ENCODE measurements at regions not wholly inside any gene's neighbourhood (a gene's known extent, or its start where the extent isn't known, plus 50 kb on each side); places are given as distances from the start of the nearest gene placed in this dataset.

GRCh38 chr14:86237733-86238132, 707.8 kb downstream of the FLRT2 start:
- Histone ChIP-seq H3K9ac (ENCODE audit: insufficient read depth in 1 of 2, low read length in 2 of 2) (no peak overlapping the region), H3K27ac (ENCODE audit: low read depth in 1 of 2, low read length in 1 of 2) (no peak overlapping the region), H3K9me3 (ENCODE audit: control insufficient read depth in 4 of 4, insufficient read depth in 3 of 4, low read length in 3 of 4) (peaks cover 0 to 3% (median 0%) of the 10 kb centered on the region in 4 donors), H3K4me3 (no peak overlapping the region), H3K4me1 (ENCODE audit: control insufficient read depth in 5 of 5, insufficient read depth in 5 of 5, low read length in 5 of 5) (no peaks in the 10 kb centered on the region), H3K27me3 (ENCODE audit: control insufficient read depth in 3 of 3, insufficient read depth in 3 of 3, low read length in 2 of 3) (no peaks in the 10 kb centered on the region), H3K36me3 (ENCODE audit: control insufficient read depth in 4 of 4, insufficient read depth in 4 of 4, low read length in 4 of 4) (no peaks in the 10 kb centered on the region)
- ATAC-seq (ENCODE audit: insufficient read depth, low FRiP score): no peak
- DNase-seq: no peak
- WGBS, 2 donors: 70 to 79% methylated on average over 4 of the region's 4 CpGs
- TF ChIP-seq CTCF (IDR thresholded peaks at IDR 0.05; ENCODE audit: control extremely low read depth, extremely low read depth): no peak

GRCh38 chr14:86221755-86222154, 691.8 kb downstream of the FLRT2 start:
- Histone ChIP-seq H3K4me3 (no peak overlapping the region), H3K27ac (ENCODE audit: low read depth in 1 of 2, low read length in 1 of 2) (no peak overlapping the region), H3K9me3 (ENCODE audit: control insufficient read depth in 4 of 4, insufficient read depth in 3 of 4, low read length in 3 of 4) (no peaks in the 10 kb centered on the region), H3K4me1 (ENCODE audit: control insufficient read depth in 5 of 5, insufficient read depth in 5 of 5, low read length in 5 of 5) (no peaks in the 10 kb centered on the region), H3K9ac (ENCODE audit: insufficient read depth in 1 of 2, low read length in 2 of 2) (no peak overlapping the region), H3K36me3 (ENCODE audit: control insufficient read depth in 4 of 4, insufficient read depth in 4 of 4, low read length in 4 of 4) (no peaks in the 10 kb centered on the region), H3K27me3 (ENCODE audit: control insufficient read depth in 3 of 3, insufficient read depth in 3 of 3, low read length in 2 of 3) (no peaks in the 10 kb centered on the region)
- DNase-seq: no peak
- TF ChIP-seq CTCF (IDR thresholded peaks at IDR 0.05; ENCODE audit: control extremely low read depth, extremely low read depth): no peak
- ATAC-seq (ENCODE audit: insufficient read depth, low FRiP score): no peak
- WGBS, 2 donors: 62 to 79% methylated on average over 3 of the region's 3 CpGs

- ATAC-seq (ENCODE audit: insufficient read depth, low FRiP score): no peak
- no peak overlapping the region for H3K9ac ChIP-seq (ENCODE audit: insufficient read depth in 1 of 2, low read length in 2 of 2)
- no peaks in the 10 kb centered on the region for H3K36me3 ChIP-seq (ENCODE audit: control insufficient read depth in 4 of 4, insufficient read depth in 4 of 4, low read length in 4 of 4)
- 66 to 82% methylated on average over 3 of the region's 3 CpGs for WGBS, 2 donors
- no peaks in the 10 kb centered on the region for H3K4me1 ChIP-seq (ENCODE audit: control insufficient read depth in 5 of 5, insufficient read depth in 5 of 5, low read length in 5 of 5)
- no peak for DNase-seq
- no peak overlapping the region for H3K27ac ChIP-seq (ENCODE audit: low read depth in 1 of 2, low read length in 1 of 2)
- no peaks in the 10 kb centered on the region for H3K9me3 ChIP-seq (ENCODE audit: control insufficient read depth in 4 of 4, insufficient read depth in 3 of 4, low read length in 3 of 4)
- no peak overlapping the region for H3K4me3 ChIP-seq
- TF ChIP-seq CTCF (IDR thresholded peaks at IDR 0.05; ENCODE audit: control extremely low read depth, extremely low read depth): no peak
- H3K27me3 ChIP-seq (ENCODE audit: control insufficient read depth in 3 of 3, insufficient read depth in 3 of 3, low read length in 2 of 3): no peaks in the 10 kb centered on the region
Observed at GRCh38 chr14:86221000-86221399, 691.1 kb downstream of the FLRT2 start.

GRCh38 chr14:86217523-86217922, 687.6 kb downstream of the FLRT2 start:
- ATAC-seq (ENCODE audit: insufficient read depth, low FRiP score) (no peak), DNase-seq (no peak)
- Histone ChIP-seq H3K4me1 (ENCODE audit: control insufficient read depth in 5 of 5, insufficient read depth in 5 of 5, low read length in 5 of 5) (no peaks in the 10 kb centered on the region), H3K27ac (ENCODE audit: low read depth in 1 of 2, low read length in 1 of 2) (no peak overlapping the region), H3K4me3 (no peak overlapping the region), H3K9ac (ENCODE audit: insufficient read depth in 1 of 2, low read length in 2 of 2) (no peak overlapping the region), H3K36me3 (ENCODE audit: control insufficient read depth in 4 of 4, insufficient read depth in 4 of 4, low read length in 4 of 4) (no peaks in the 10 kb centered on the region), H3K27me3 (ENCODE audit: control insufficient read depth in 3 of 3, insufficient read depth in 3 of 3, low read length in 2 of 3) (no peaks in the 10 kb centered on the region), H3K9me3 (ENCODE audit: control insufficient read depth in 4 of 4, insufficient read depth in 3 of 4, low read length in 3 of 4) (no peaks in the 10 kb centered on the region)
- 70 to 76% methylated on average over 14 of the region's 14 CpGs for WGBS, 2 donors
- TF ChIP-seq CTCF (IDR thresholded peaks at IDR 0.05; ENCODE audit: control extremely low read depth, extremely low read depth): no peak
